ENCODE measurements at regions not wholly inside any gene's neighbourhood (a gene's known extent, or its start where the extent isn't known, plus 50 kb on each side); places are given as distances from the start of the nearest gene placed in this dataset.

GRCh38 chr2:64852771-64853241 lies 136.4 kb upstream of the SLC1A4 start:
- TF ChIP-seq, protein P1, sequence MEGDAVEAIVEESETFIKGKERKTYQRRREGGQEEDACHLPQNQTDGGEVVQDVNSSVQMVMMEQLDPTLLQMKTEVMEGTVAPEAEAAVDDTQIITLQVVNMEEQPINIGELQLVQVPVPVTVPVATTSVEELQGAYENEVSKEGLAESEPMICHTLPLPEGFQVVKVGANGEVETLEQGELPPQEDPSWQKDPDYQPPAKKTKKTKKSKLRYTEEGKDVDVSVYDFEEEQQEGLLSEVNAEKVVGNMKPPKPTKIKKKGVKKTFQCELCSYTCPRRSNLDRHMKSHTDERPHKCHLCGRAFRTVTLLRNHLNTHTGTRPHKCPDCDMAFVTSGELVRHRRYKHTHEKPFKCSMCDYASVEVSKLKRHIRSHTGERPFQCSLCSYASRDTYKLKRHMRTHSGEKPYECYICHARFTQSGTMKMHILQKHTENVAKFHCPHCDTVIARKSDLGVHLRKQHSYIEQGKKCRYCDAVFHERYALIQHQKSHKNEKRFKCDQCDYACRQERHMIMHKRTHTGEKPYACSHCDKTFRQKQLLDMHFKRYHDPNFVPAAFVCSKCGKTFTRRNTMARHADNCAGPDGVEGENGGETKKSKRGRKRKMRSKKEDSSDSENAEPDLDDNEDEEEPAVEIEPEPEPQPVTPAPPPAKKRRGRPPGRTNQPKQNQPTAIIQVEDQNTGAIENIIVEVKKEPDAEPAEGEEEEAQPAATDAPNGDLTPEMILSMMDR (IDR thresholded peaks at IDR 0.05; ENCODE audit: borderline replicate concordance, extremely low read depth, low read length, poor library complexity, severe bottlenecking), result no peak
- TF ChIP-seq EZH2 (IDR thresholded peaks at IDR 0.05; ENCODE audit: borderline replicate concordance, low read depth, low read length, severe bottlenecking), result no peak

Measured in DND-41 (cell line).